OCI-LY1 (cell line): ENCODE measurements at regions not wholly inside any gene's neighbourhood (a gene's known extent, or its start where the extent isn't known, plus 50 kb on each side); places are given as distances from the start of the nearest gene placed in this dataset.

Experiments
- CTCF ChIP-seq: fragments of 200-600 bp; sonication (generic), shearing (Covaris generic); IDR thresholded peaks from 2 replicates; pipeline ENCODE4 v1.5.1; 2017; ENCODE audit warnings: mild to moderate bottlenecking, antibody characterized with exemption, low read length, moderate library complexity, mixed read lengths
- EZH2 ChIP-seq: fragments of 200-600 bp; sonication (generic), shearing (Covaris generic); IDR thresholded peaks from 2 replicates; pipeline ENCODE4 v1.8.0; 2017; ENCODE audit warnings: borderline replicate concordance, mixed run types, mild to moderate bottlenecking, antibody characterized with exemption, low read length, moderate library complexity, mixed read lengths

DNA sequence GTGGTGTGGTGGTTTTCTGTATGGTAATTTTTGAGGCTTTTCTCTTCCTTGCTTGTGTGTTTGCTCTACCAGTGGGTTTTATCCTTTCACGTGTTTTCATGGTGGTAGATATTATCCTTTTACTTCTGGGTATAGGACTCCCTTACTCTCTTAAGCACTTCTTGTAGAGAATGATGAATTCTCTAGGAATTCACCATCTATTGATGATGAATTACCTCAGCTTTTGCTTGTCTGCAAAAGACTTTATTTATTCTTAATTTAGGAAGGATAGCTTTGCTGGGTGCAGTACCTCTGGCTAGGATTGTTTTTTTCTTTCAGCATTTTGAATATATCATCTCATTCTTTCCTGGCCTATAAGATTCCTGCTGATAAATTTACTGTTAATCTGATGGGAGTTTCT, 415.3 kb downstream of the PDGFC start:
- no peak for TF ChIP-seq EZH2
- no peak for TF ChIP-seq CTCF
